WTC11 (cell line): ENCODE measurements at regions not wholly inside any gene's neighbourhood (a gene's known extent, or its start where the extent isn't known, plus 50 kb on each side); places are given as distances from the start of the nearest gene placed in this dataset.

Experiments
- ATAC-seq: fragments of 200-7000 bp; cut with Tn5 transposase; 2 replicates; pipeline ENCODE4 v1.10.0; 2021; ENCODE audit warnings: mild to moderate bottlenecking, moderate library complexity
- CTCF ChIA-PET: fragments of 300-600 bp; sonication (Branson Sonifier 250); formaldehyde crosslinking; loops from one replicate; lab custom pipeline; 2021; ENCODE audit warnings: antibody characterized with exemption; lab: Charles Lee
- POLR2A ChIA-PET: fragments of 350-600 bp; sonication (Branson Sonifier 250); formaldehyde crosslinking; loops from one replicate; lab custom pipeline; 2021; ENCODE audit warnings: antibody characterized with exemption; lab: Charles Lee
- DNase-seq: peaks from one replicate; pipeline ENCODE4 v3.0.0; 2021; ENCODE audit warnings: low spot score
- H3K27ac Mint-ChIP-seq: 2 replicates; pipeline ENCODE4 v1.8.0; 2021; ENCODE audit warnings: mixed read lengths
- H3K27me3 Mint-ChIP-seq: 2 replicates; pipeline ENCODE4 v1.8.0; 2021; ENCODE audit warnings: low read depth, mild to moderate bottlenecking, moderate library complexity, mixed read lengths
- H3K36me3 Mint-ChIP-seq: 2 replicates; pipeline ENCODE4 v1.8.0; 2021; ENCODE audit warnings: mixed read lengths
- H3K4me1 Mint-ChIP-seq: 2 replicates; pipeline ENCODE4 v1.8.0; 2022; ENCODE audit warnings: mixed read lengths
- H3K4me3 Mint-ChIP-seq: 2 replicates; pipeline ENCODE4 v1.8.0; 2021; ENCODE audit warnings: mild to moderate bottlenecking, moderate library complexity, mixed read lengths
- H3K9me3 Mint-ChIP-seq: 2 replicates; pipeline ENCODE4 v1.8.0; 2021; ENCODE audit warnings: mixed read lengths
- ESRRA ChIP-seq: sonication (generic); formaldehyde crosslinking; IDR thresholded peaks from 2 replicates; pipeline ENCODE4 v1.8.1; 2022; ENCODE audit warnings: mild to moderate bottlenecking, missing genetic modification reagents, borderline replicate concordance
- FOXK1 ChIP-seq: sonication (generic); formaldehyde crosslinking; IDR thresholded peaks from 2 replicates; pipeline ENCODE4 v1.8.0; 2022; ENCODE audit warnings: mild to moderate bottlenecking, moderate library complexity, missing genetic modification reagents
- GABPB1 ChIP-seq: sonication (generic); formaldehyde crosslinking; IDR thresholded peaks from 2 replicates; pipeline ENCODE4 v1.8.1; 2023; ENCODE audit warnings: mild to moderate bottlenecking, missing genetic modification reagents
- GTF2I ChIP-seq: fragments of 250-450 bp; sonication (Bioruptor Pico); conservative IDR thresholded peaks from 2 replicates; pipeline ENCODE4 v1.4.0; 2021; ENCODE audit warnings: mild to moderate bottlenecking
- HMGA2 ChIP-seq: fragments of 250-450 bp; sonication (Bioruptor Pico); IDR thresholded peaks from 2 replicates; pipeline ENCODE4 v1.4.0; 2021; ENCODE audit warnings: mild to moderate bottlenecking, moderate library complexity
- IRF1 ChIP-seq: sonication (generic); formaldehyde crosslinking; IDR thresholded peaks from 2 replicates; pipeline ENCODE4 v1.8.0; 2023; ENCODE audit warnings: missing genetic modification reagents
- JAZF1 ChIP-seq: fragments of 250-450 bp; sonication (Bioruptor Pico); IDR thresholded peaks from 2 replicates; pipeline ENCODE4 v1.9.0; 2021; ENCODE audit warnings: moderate library complexity, mild to moderate bottlenecking, inconsistent platforms
- MXD4 ChIP-seq: fragments of 250-450 bp; sonication (Bioruptor Pico); IDR thresholded peaks from 2 replicates; pipeline ENCODE4 v1.8.0; 2021; ENCODE audit warnings: mild to moderate bottlenecking, moderate library complexity, borderline replicate concordance
- NR2C2 ChIP-seq: sonication (generic); formaldehyde crosslinking; IDR thresholded peaks from 2 replicates; pipeline ENCODE4 v1.8.0; 2022; ENCODE audit warnings: mild to moderate bottlenecking, missing genetic modification reagents
- SMAD3 ChIP-seq: sonication (generic); formaldehyde crosslinking; IDR thresholded peaks from 2 replicates; pipeline ENCODE4 v1.8.0; 2022; ENCODE audit warnings: missing genetic modification reagents, mild to moderate bottlenecking, borderline replicate concordance
- TEAD1 ChIP-seq: sonication (generic); formaldehyde crosslinking; IDR thresholded peaks from 2 replicates; pipeline ENCODE4 v1.8.0; 2022; ENCODE audit warnings: mild to moderate bottlenecking, missing genetic modification reagents
- ZBTB21 ChIP-seq: sonication (generic); formaldehyde crosslinking; IDR thresholded peaks from 2 replicates; pipeline ENCODE4 v1.8.1; 2023; ENCODE audit warnings: mild to moderate bottlenecking, missing genetic modification reagents, borderline replicate concordance
- ZMAT4 ChIP-seq: fragments of 250-450 bp; sonication (Bioruptor Pico); IDR thresholded peaks from 2 replicates; pipeline ENCODE4 v1.9.0; 2021; ENCODE audit warnings: mild to moderate bottlenecking
- ZNF416 ChIP-seq: fragments of 250-450 bp; sonication (Bioruptor Pico); IDR thresholded peaks from 2 replicates; pipeline ENCODE4 v1.9.0; 2021; ENCODE audit warnings: mild to moderate bottlenecking, inconsistent platforms
- TF ChIP-seq, protein P1 (sequence below): fragments of 200-600 bp; IDR thresholded peaks from 2 replicates; pipeline ENCODE4 v1.8.0; 2022; ENCODE audit warnings: antibody characterized with exemption
- TF ChIP-seq, protein P2 (sequence below): sonication (generic); formaldehyde crosslinking; IDR thresholded peaks from 2 replicates; pipeline ENCODE4 v1.8.1; 2023; ENCODE audit warnings: mild to moderate bottlenecking, missing genetic modification reagents
- TF ChIP-seq, protein P3 (sequence below): sonication (generic); formaldehyde crosslinking; IDR thresholded peaks from 2 replicates; pipeline ENCODE4 v1.8.1; 2022; ENCODE audit warnings: mild to moderate bottlenecking, moderate library complexity, missing genetic modification reagents
- TF ChIP-seq, protein P4 (sequence below): sonication (generic); formaldehyde crosslinking; IDR thresholded peaks from 2 replicates; pipeline ENCODE4 v1.8.0; 2023; ENCODE audit warnings: mild to moderate bottlenecking, missing genetic modification reagents

GRCh38 chr12:132433641-132434395 lies 56.1 kb upstream of the FBRSL1 start:
- TF ChIP-seq, protein P1, sequence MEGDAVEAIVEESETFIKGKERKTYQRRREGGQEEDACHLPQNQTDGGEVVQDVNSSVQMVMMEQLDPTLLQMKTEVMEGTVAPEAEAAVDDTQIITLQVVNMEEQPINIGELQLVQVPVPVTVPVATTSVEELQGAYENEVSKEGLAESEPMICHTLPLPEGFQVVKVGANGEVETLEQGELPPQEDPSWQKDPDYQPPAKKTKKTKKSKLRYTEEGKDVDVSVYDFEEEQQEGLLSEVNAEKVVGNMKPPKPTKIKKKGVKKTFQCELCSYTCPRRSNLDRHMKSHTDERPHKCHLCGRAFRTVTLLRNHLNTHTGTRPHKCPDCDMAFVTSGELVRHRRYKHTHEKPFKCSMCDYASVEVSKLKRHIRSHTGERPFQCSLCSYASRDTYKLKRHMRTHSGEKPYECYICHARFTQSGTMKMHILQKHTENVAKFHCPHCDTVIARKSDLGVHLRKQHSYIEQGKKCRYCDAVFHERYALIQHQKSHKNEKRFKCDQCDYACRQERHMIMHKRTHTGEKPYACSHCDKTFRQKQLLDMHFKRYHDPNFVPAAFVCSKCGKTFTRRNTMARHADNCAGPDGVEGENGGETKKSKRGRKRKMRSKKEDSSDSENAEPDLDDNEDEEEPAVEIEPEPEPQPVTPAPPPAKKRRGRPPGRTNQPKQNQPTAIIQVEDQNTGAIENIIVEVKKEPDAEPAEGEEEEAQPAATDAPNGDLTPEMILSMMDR = no peak
- no peak for TF ChIP-seq SMAD3 (CRISPR knock-in tag)
- no peak for TF ChIP-seq MXD4 (CRISPR knock-in tag)
- ATAC-seq = no peak
- H3K27me3 Mint-ChIP-seq = peaks cover 73% of the 10 kb centered on the region
- CTCF ChIA-PET = interaction anchor here (1.3 to 1.6 kb wide), 2 partner anchors 19 to 20 kb away, joined by 4 to 6 read pairs; no protein-coding TSS in a partner anchor
- H3K4me1 Mint-ChIP-seq = peaks cover 39% of the 10 kb centered on the region
- H3K36me3 Mint-ChIP-seq = peaks cover 11% of the 10 kb centered on the region; the same call in 1 of the 2 replicates
- no peak overlapping the region for H3K4me3 Mint-ChIP-seq
- no peak for DNase-seq
- H3K27ac Mint-ChIP-seq = no peak overlapping the region
- POLR2A ChIA-PET = no interaction called here
- H3K9me3 Mint-ChIP-seq = no peaks in the 10 kb centered on the region

- ATAC-seq (no peak), DNase-seq (no peak)
- peaks cover 11% of the 10 kb centered on the region; the same call in 1 of the 2 replicates for H3K36me3 Mint-ChIP-seq
- no peak overlapping the region for H3K4me3 Mint-ChIP-seq
- CTCF ChIA-PET = interaction anchor here (0.9 to 1.3 kb wide), 2 partner anchors 19 to 182 kb away, joined by 3 to 6 read pairs; no protein-coding TSS in a partner anchor
- H3K4me1 Mint-ChIP-seq = peaks cover 36% of the 10 kb centered on the region
- no peaks in the 10 kb centered on the region for H3K9me3 Mint-ChIP-seq
- H3K27me3 Mint-ChIP-seq = peaks cover 77% of the 10 kb centered on the region
- POLR2A ChIA-PET = no interaction called here
- no peak for TF ChIP-seq HMGA2 (CRISPR knock-in tag)
- H3K27ac Mint-ChIP-seq = no peak overlapping the region
Observed at GRCh38 chr12:132432721-132433577, 57.0 kb upstream of the FBRSL1 start.

GRCh38 chr12:132432126-132432705 lies 57.7 kb upstream of the FBRSL1 start:
- peaks cover 11% of the 10 kb centered on the region; the same call in 1 of the 2 replicates for H3K36me3 Mint-ChIP-seq
- H3K4me1 Mint-ChIP-seq = peaks cover 36% of the 10 kb centered on the region
- ChIA-PET POLR2A (no interaction called here), CTCF (interaction anchor here (0.6 to 1.3 kb wide), 3 partner anchors 18 to 183 kb away, joined by 3 to 6 read pairs (median 3); no protein-coding TSS in a partner anchor)
- no peaks in the 10 kb centered on the region for H3K9me3 Mint-ChIP-seq
- H3K27me3 Mint-ChIP-seq = peaks cover 81% of the 10 kb centered on the region
- ATAC-seq = no peak
- no peak overlapping the region for H3K4me3 Mint-ChIP-seq
- TF ChIP-seq FOXK1 (CRISPR knock-in tag) (no peak), NR2C2 (CRISPR knock-in tag) (no peak), ESRRA (no peak), TEAD1 (CRISPR knock-in tag) (no peak), GTF2I (CRISPR knock-in tag) (no peak), IRF1 (CRISPR knock-in tag) (no peak), ZBTB21 (CRISPR knock-in tag) (no peak), JAZF1 (no peak), ZMAT4 (CRISPR knock-in tag) (no peak), GABPB1 (CRISPR knock-in tag) (no peak), ZNF416 (CRISPR knock-in tag) (no peak)
- TF ChIP-seq, protein P2, sequence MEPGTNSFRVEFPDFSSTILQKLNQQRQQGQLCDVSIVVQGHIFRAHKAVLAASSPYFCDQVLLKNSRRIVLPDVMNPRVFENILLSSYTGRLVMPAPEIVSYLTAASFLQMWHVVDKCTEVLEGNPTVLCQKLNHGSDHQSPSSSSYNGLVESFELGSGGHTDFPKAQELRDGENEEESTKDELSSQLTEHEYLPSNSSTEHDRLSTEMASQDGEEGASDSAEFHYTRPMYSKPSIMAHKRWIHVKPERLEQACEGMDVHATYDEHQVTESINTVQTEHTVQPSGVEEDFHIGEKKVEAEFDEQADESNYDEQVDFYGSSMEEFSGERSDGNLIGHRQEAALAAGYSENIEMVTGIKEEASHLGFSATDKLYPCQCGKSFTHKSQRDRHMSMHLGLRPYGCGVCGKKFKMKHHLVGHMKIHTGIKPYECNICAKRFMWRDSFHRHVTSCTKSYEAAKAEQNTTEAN (CRISPR knock-in tag) = no peak
- TF ChIP-seq, protein P3, sequence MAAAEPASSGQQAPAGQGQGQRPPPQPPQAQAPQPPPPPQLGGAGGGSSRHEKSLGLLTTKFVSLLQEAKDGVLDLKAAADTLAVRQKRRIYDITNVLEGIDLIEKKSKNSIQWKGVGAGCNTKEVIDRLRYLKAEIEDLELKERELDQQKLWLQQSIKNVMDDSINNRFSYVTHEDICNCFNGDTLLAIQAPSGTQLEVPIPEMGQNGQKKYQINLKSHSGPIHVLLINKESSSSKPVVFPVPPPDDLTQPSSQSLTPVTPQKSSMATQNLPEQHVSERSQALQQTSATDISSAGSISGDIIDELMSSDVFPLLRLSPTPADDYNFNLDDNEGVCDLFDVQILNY (CRISPR knock-in tag) = no peak
- TF ChIP-seq, protein P4, sequence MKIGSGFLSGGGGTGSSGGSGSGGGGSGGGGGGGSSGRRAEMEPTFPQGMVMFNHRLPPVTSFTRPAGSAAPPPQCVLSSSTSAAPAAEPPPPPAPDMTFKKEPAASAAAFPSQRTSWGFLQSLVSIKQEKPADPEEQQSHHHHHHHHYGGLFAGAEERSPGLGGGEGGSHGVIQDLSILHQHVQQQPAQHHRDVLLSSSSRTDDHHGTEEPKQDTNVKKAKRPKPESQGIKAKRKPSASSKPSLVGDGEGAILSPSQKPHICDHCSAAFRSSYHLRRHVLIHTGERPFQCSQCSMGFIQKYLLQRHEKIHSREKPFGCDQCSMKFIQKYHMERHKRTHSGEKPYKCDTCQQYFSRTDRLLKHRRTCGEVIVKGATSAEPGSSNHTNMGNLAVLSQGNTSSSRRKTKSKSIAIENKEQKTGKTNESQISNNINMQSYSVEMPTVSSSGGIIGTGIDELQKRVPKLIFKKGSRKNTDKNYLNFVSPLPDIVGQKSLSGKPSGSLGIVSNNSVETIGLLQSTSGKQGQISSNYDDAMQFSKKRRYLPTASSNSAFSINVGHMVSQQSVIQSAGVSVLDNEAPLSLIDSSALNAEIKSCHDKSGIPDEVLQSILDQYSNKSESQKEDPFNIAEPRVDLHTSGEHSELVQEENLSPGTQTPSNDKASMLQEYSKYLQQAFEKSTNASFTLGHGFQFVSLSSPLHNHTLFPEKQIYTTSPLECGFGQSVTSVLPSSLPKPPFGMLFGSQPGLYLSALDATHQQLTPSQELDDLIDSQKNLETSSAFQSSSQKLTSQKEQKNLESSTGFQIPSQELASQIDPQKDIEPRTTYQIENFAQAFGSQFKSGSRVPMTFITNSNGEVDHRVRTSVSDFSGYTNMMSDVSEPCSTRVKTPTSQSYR (CRISPR knock-in tag) = no peak
- no peak overlapping the region for H3K27ac Mint-ChIP-seq
- DNase-seq = no peak
